GM19351 (cell line): ENCODE measurements at regions not wholly inside any gene's neighbourhood (a gene's known extent, or its start where the extent isn't known, plus 50 kb on each side); places are given as distances from the start of the nearest gene placed in this dataset.

Source experiments
- ATAC-seq: cut with Tn5 transposase; IDR thresholded peaks from one replicate; pipeline ENCODE4 v1.9.1; 2021; ENCODE audit warnings: mild to moderate bottlenecking, moderate library complexity; ENCODE audit not compliant: unreplicated experiment

GRCh38 chr6:160895562-160895961, 96.0 kb upstream of the MAP3K4 start:
- ATAC-seq, result no peak

GRCh38 chr6:160899671-160900430, 91.7 kb upstream of the MAP3K4 start:
- no peak for ATAC-seq

- no peak for ATAC-seq
These were observed 79.6 kb upstream of the MAP3K4 start for GRCh38 chr6:160911949-160912348.

GRCh38 chr6:160912411-160912810, 79.2 kb upstream of the MAP3K4 start:
- no peak for ATAC-seq

- no peak for ATAC-seq
These were observed 74.0 kb upstream of the MAP3K4 start for GRCh38 chr6:160917572-160917971.

- peak; percentile 51 for ATAC-seq
These were observed 71.7 kb upstream of the MAP3K4 start for GRCh38 chr6:160919723-160920440.

DNA sequence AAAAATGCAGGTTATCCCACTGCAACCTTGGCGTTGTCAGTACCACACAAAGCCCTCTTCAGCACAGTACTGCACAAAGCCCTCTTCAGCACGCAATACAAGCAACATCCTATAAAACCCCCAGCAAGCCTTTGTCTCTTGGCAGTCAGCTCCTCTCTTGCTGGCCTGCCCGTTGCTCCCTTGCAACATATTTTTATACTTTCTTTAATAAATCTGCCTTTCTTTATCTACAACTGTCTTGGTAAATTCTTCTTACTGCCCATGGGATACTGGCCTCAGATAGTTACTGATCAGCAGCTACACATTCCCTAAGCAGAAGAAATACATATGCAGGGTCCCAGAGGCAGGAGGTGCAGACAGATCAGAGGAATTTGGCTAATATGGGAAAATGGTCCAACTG, 70.5 kb upstream of the MAP3K4 start:
- no peak for ATAC-seq

DNA sequence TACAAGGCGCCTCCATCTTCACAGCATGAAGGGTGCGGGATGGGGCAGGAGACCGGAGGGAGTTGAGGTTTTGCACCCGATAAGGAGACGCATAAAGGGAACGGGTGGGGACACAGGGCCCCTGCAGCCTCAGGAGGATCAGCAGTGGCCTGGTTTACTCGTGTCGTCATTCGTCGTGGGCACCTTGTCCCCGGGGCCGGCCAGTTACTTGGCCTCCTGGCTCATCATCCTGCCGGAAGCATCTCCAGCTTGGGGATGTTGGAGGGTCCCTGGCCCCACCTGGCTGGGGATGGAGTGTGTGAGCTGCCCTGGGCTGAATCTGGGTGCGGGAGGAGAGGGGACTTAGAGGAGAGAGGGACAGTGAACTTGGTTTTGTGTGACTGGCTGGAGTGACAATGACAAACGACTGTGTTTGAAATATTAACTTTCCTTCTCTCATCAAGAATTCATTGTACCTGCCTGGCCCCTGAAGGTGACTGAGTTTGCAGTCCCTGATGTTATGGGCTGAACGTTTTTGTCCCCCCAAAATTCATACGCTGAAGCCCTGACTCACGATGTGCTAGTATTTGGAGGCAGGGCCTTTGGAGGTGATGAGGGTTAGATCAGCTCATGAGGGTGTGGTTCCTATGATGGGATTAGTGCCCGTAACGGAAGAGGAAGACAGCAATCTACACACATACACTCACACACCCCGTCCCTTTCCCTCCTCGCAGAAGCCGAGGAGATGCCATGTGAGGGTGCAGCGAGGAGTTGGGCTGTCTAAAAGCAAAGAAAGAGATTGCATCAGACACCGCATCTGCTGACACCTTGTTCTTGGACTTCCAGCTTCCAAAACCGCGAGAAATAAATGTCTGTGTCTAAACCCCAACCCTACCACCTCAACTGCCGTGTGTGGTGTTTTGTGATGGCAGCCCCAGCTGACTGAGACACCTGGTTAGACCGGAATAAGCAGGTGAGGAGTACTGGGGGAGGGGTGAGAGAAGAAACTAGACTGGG, 65.0 kb upstream of the MAP3K4 start:
- no peak for ATAC-seq

- no peak for ATAC-seq
These were observed 64.2 kb upstream of the MAP3K4 start for GRCh38 chr6:160927416-160927815.

- no peak for ATAC-seq
These were observed 62.2 kb upstream of the MAP3K4 start for GRCh38 chr6:160929361-160929760.

GRCh38 chr6:160929831-160930230, 61.7 kb upstream of the MAP3K4 start:
- ATAC-seq, result peak; percentile 45

- ATAC-seq, result peak; percentile 82
These were observed 60.8 kb upstream of the MAP3K4 start for GRCh38 chr6:160930547-160931377.

- ATAC-seq, result no peak
These were observed 59.9 kb upstream of the MAP3K4 start for GRCh38 chr6:160931378-160932310.

DNA sequence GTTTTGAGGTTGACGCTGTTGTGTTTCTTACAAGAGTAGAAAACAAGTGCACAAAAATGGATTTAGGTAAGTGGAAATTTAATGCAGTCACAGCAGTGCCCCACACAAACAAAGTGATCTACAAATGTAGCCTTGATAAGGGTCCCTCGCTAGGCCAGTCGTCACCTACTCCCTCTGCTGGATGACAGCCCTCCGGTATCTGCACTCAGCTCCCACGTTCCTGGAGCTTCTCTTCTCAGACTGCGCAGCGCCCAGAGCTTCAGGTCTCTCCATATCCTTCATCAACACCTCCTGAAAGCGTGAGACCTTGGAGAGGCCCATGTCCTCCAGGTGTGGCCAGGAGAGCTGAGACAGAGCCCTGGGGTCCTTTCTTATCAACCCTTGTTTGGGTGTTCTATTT, 58.3 kb upstream of the MAP3K4 start:
- ATAC-seq, result no peak

- no peak for ATAC-seq
These were observed 57.4 kb upstream of the MAP3K4 start for GRCh38 chr6:160934157-160934556.

GRCh38 chr6:160940197-160940596, 51.4 kb upstream of the MAP3K4 start:
- ATAC-seq, result no peak
